Activated T-cell treated with anti-CD3 and anti-CD28 coated beads for 4 hours (primary cell): ENCODE measurements at regions not wholly inside any gene's neighbourhood (a gene's known extent, or its start where the extent isn't known, plus 50 kb on each side); places are given as distances from the start of the nearest gene placed in this dataset.
"Not testable (repeated sequence)": the region's sequence is repeated elsewhere in the genome, so short reads cannot be mapped to it uniquely, and the experiment has no call there.

ENCODE experiments used
- DNase-seq: peaks from one replicate; pipeline ENCODE4 v3.0.0-alpha.2; 2020

GRCh38 chr21:23809573-23809972, 1797.7 kb downstream of the MRPL39 start:
- no peak for DNase-seq

- not testable (repeated sequence) for DNase-seq
Measured at GRCh38 chr21:23806966-23807548, 1800.2 kb downstream of the MRPL39 start.

GRCh38 chr21:23804866-23805265, 1802.4 kb downstream of the MRPL39 start:
- DNase-seq = no peak

- DNase-seq = no peak
Measured at GRCh38 chr21:23801292-23801691, 1806.0 kb downstream of the MRPL39 start.

GRCh38 chr21:23799376-23799775, 1807.9 kb downstream of the MRPL39 start:
- no peak for DNase-seq

- DNase-seq = no peak
Measured at GRCh38 chr21:23792300-23792699, 1815.0 kb downstream of the MRPL39 start.

- no peak for DNase-seq
Measured at GRCh38 chr21:23789864-23790263, 1817.4 kb downstream of the MRPL39 start.

GRCh38 chr21:23780326-23780725, 1827.0 kb downstream of the MRPL39 start:
- DNase-seq = no peak

- DNase-seq = no peak
Measured at GRCh38 chr21:23743821-23744220, 1863.5 kb downstream of the MRPL39 start.

GRCh38 chr21:23740463-23740862, 1866.8 kb downstream of the MRPL39 start:
- DNase-seq = no peak

GRCh38 chr21:23732776-23733175, 1874.5 kb downstream of the MRPL39 start:
- no peak for DNase-seq

GRCh38 chr21:23729331-23729730, 1878.0 kb downstream of the MRPL39 start:
- DNase-seq = no peak

GRCh38 chr21:23725576-23725975, 1881.7 kb downstream of the MRPL39 start:
- no peak for DNase-seq

- no peak for DNase-seq
Measured at GRCh38 chr21:23718446-23719285, 1888.6 kb downstream of the MRPL39 start.

GRCh38 chr21:23712166-23712565, 1895.1 kb downstream of the MRPL39 start:
- no peak for DNase-seq

- DNase-seq = no peak
Measured at GRCh38 chr21:23706431-23706830, 1900.8 kb downstream of the MRPL39 start.

GRCh38 chr21:23699402-23699801, 1907.9 kb downstream of the MRPL39 start:
- no peak for DNase-seq

GRCh38 chr21:23698619-23699018, 1908.7 kb downstream of the MRPL39 start:
- no peak for DNase-seq

- no peak for DNase-seq
Measured at GRCh38 chr21:23695443-23695842, 1911.8 kb downstream of the MRPL39 start.

- DNase-seq = no peak
Measured at GRCh38 chr21:23694390-23694789, 1912.9 kb downstream of the MRPL39 start.

GRCh38 chr21:23690316-23690715, 1917.0 kb downstream of the MRPL39 start:
- DNase-seq = no peak

GRCh38 chr21:23686737-23687523, 1920.4 kb downstream of the MRPL39 start:
- no peak for DNase-seq

GRCh38 chr21:23684431-23684830, 1922.8 kb downstream of the MRPL39 start:
- no peak for DNase-seq

GRCh38 chr21:23664193-23664694, 1943.0 kb downstream of the MRPL39 start:
- DNase-seq = no peak
